ENCODE measurements at regions not wholly inside any gene's neighbourhood (a gene's known extent, or its start where the extent isn't known, plus 50 kb on each side); places are given as distances from the start of the nearest gene placed in this dataset.
A peak's percentile ranks its signal among the peaks of the same experiment; 100 is the strongest.
"Not testable (repeated sequence)": the region's sequence is repeated elsewhere in the genome, so short reads cannot be mapped to it uniquely, and the experiment has no call there.

- no peak for DNase-seq
Observed at GRCh38 chr5:57002959-57003485, 51.1 kb upstream of the MIER3 start.

- DNase-seq, result not testable (repeated sequence)
Observed at GRCh38 chr5:57003566-57003965, 51.6 kb upstream of the MIER3 start.

DNA sequence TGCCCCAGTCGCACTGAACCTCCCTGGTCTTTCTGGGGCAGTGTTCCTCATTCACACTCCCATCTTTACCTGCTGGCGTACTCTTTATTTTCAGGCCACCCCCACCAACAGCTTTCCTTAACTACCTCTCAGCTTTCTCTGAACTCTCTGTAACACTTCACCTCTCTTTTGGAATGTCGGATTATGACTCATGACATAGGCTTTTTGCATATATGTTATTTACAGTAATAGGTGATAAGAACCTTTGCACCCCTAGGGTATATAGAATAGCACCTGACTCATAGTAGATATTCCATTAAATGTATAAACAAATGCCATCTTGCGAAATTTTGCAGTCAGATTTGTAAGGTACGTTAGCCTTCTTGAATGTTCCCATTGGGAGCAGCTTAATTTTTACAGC lies 52.9 kb upstream of the MIER3 start:
- DNase-seq, result no peak

DNA sequence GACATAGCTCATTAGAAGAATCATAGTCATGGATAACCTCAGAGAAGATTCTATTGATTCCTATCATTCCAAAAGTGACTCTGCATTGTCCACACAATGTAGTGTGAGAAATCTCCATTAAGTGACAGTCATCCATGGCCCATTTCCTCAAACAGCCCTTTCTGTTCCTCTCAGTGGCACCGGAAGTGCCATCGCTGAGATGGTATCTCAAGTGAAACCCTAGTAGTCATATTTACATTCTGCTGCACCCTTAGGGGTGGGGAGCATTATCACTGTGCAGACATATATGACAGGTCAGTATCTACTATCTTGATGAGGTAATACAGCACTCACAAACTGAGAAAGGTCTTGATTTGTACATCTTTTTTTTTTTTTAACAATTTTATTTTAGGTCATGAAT lies 55.4 kb upstream of the MIER3 start:
- DNase-seq, result peak; percentile 40

GRCh38 chr5:57009811-57010210 lies 57.9 kb upstream of the MIER3 start:
- no peak for DNase-seq

DNA sequence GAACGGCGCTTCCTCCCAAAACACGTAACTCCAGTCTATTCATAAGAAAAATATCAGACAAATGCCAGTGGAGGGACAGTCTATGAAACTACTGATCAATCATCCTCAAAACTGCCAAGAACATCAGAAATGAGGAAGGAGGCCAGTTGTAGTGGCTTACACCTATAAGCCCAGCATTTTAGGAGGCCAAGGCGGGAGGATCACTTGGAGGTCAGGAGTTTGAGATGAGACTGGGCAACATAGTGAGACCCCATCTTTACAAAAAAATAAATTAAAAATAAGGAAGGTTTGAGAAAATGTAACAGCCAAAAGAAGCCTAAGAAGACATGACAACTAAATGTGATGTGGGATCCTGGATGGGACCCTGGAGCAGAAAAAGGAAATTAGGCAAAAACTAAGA lies 58.9 kb upstream of the MIER3 start:
- DNase-seq, result no peak

- no peak for DNase-seq
Observed at GRCh38 chr5:57012511-57012910, 60.6 kb upstream of the MIER3 start.

DNA sequence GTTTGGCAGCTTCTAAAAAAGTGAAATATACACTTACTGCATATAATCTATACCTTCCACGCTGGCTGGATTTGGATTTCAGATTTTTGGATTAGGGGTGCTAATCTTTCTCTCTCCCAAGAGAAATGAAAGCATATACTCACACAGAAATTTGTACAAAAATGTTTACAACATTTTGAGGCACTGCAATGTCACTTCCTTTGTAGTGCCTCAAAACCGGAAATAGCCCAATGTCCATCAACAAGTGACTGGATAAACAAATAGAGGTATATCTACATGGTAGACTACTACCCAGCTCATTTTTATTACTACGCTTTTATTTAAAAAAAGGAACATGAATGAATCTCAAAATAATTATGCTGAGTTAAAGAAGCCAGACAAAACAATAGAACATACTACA lies 74.0 kb upstream of the MIER3 start:
- no peak for DNase-seq

- DNase-seq, result no peak
Observed at GRCh38 chr5:57028161-57028560, 76.2 kb upstream of the MIER3 start.

DNA sequence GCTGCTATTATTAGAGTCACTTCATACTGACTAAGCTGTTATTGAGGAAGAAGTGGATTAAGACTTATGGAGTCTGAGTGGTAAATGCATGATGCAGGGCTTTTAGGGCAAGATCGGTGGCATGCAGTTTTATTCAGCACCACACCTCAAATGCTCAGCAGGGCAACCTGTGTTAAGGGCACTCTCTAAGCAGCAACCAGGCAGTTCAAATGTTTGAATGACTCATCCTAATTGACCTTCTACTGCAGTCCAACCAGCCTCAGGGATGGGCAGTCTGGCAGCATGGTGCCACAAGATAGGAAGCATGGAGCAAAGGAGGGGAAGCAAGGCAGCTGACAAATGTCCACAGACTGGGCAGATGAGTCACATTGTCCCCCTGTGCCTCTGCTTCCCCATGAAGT lies 80.2 kb upstream of the MIER3 start:
- no peak for DNase-seq

DNA sequence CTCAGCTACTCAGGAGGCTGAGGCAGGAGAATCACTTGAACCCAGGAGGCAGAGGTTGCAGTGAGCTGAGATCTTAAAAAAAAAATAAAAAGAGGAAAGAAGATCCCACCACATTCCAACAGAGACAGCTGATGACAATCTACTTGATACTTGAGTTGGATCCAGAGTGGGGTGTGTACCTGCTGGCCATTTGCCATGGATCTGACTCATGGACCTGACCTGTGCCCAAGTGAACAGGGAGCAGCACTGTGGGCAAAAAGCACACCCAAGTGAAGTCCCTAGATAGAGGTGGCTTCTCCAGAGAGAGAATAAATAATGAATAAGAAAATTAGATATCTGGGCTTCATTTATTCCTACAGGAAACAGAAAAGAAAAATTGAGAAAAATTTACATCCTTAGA lies 81.2 kb upstream of the MIER3 start:
- DNase-seq, result no peak

DNA sequence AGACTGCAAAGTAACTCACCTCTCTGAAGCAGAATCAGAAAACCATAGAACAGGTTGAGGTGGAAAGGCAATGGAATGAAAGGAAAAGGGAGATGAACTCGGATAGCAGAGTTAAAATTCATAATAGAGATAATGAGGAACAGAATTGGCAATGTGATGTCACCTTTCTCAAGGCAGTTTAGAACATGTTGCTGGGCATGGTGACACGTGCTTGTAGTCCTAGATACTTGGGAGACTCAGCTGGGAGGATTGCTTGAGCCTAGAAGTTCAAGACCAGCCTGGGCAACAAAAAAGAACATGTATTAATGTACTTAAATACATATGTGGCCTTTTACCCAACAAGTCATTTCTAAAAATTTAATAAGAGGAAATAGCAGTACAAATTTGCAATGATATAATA lies 81.6 kb upstream of the MIER3 start:
- DNase-seq, result no peak

DNA sequence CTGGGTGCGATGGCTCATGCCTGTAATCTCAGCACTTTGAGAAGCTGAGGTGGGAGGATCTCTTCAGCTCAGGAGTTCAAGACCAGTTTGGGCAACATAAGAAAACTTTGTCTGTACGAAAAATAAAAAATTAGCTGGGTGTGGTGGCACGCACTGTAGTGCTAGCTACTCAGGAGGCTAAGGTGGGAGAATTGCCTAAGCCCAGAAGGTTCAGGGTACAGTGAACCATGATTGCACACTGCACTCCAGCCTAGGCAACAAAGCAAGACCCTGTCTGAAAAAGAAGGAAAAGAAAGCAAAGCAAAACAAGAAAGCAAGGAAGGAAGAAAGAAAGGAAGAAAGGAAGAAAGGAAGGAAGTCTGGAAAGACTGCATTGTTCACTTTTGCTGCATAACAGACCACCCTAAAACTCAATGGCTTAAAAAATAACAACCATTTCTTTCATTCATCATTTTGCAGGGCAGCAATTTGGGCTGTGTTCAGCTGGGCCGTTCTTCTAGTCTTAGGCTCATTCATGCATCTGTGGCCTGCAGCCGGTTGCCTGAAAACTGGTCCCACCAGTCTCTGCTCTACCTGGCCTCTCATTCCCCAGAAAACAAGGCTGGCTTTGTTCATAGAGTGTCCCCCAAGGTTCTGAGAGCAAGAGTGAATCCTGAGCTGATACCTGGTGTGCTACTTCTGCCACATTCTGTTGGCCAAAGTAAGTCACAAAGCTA lies 82.4 kb upstream of the MIER3 start:
- DNase-seq, result no peak

DNA sequence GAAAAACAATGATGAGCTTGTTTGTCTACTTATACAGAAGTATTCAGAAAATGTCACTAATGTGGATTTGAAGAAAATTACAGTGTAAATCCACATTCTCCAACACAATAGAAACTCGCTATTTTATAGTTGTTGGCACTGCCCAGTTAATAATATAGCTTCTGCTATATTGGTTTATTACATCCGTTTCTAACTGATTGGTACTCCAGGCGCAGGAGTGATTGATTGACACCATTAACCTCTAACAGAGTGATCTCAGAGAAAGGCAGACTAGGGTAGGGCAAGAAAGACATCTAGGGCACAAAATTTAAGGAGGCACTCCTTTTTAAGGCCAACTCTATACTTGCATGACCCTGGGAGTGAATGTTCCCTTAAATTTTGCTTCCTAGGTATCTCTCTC lies 84.0 kb upstream of the MIER3 start:
- no peak for DNase-seq

DNA sequence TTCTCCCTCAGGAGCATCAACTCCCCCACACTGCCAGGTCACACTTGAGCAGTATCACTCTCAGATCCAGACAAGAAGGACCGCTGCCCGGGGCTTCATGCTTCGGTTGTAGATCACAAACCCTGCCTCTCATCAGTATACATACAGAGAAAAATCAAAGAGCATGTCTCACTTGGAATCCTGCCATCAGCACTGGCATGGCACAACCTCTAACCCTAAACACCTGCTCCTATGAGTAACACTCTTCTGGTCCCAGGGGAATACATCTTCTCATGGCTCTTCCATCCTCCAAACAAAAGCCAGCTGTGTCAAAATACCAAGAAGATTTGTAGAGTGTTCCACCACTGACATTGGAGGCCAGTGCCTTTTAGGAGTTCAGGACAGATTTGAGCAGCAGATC lies 84.8 kb upstream of the MIER3 start:
- no peak for DNase-seq

DNA sequence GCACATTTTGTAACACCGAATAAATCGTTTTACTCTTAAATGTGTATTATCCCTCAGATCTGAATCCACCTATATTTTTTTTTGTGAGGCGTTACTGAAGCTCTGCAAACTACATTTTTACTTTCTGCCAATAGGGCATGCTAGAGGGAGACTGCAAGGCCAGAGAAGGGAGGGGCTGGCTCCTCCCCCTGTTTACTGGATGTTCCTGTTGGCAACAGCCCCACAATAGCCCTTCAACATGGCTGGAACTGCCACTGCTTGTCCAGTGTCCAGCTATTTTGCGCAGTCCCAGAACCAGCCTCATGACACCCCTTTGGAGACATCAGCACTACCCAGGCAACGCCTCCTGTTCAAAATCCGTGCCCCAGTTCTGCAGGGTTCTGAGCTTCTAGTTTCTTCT lies 85.4 kb upstream of the MIER3 start:
- no peak for DNase-seq

DNA sequence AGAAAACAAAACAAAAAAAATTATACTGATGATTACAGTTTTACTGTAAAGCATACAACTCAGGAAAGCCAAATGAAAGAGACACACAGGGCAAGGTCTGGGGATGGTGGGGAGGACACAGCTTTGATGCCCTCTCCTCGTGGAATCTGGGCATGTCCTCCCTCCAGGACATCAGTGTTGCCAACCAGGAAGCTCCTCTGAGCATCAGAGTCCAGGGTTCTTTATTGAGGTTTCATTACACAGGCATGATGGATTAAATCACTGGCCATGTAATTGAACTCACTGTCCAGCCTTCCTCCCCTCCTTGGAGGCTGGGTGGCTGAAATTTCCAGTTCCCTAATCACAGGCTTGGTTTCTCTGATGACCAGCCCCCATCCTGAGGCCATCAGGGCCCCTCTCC lies 89.6 kb upstream of the MIER3 start:
- DNase-seq, result no peak

GRCh38 chr5:57042524-57042931 lies 90.6 kb upstream of the MIER3 start:
- no peak for DNase-seq

- no peak for DNase-seq
Observed at GRCh38 chr5:57054135-57054534, 102.2 kb upstream of the MIER3 start.

DNA sequence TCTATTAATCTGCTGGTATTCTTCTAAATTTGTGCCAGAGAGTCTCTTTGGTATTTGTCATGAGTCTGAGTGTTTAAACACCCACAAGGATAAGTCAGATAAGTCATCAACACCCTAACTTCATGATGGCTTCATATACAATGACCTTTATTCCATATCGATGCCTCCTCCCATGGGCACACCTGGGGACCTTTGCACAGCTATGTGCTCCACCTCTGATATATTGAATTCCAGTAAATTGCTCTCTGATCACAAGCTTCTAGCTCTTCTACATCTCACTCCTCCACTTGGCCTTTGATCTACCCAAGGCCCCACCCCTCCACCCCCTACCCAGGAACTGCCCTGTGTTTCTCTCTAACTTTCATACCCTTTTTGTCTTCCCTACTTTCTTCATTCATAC lies 102.7 kb upstream of the MIER3 start:
- DNase-seq, result no peak

DNA sequence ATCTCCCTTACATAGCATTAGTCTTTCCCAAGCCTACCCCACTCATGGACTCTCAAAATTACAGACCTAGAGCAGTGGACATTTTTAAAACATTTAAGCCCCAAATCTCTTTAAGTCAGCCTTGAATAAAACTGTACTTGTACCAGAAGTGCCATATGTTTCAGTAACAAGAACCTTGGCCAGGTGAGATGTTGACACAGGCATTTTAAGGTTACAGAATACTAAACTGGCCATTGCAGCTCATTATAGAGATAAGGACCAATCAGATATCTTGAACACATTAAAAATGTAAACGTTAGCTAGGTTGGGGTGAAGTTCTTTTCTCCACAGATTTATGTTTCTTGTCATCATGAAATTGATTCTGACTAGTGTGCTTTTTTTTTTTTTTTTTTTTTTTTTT lies 103.8 kb upstream of the MIER3 start:
- no peak for DNase-seq

DNA sequence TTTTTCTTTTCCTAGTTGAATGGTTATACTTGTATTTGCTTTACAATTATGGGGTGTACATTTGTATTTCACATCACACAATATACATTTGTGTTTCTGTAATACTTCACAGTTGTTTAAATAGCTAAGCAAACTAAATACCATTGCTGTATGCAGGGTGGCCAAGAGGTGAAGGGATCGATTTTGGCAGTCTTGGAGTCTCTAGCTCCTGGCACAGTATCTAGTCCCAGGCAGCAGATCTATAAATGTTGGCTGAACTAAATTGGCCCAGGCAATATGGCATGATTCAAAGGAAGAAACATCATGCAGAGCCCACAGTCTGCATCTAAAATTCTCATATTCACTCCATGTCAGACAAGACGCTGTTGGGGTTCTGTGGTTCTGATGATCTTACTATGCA lies 110.1 kb upstream of the GPBP1 start:
- DNase-seq, result no peak

GRCh38 chr5:57066924-57067596 lies 106.8 kb upstream of the GPBP1 start:
- no peak for DNase-seq

GRCh38 chr5:57067597-57067924 lies 106.3 kb upstream of the GPBP1 start:
- DNase-seq, result no peak

Measured in activated CD4-positive, alpha-beta T cell treated with anti-CD3 and anti-CD28 coated beads, Interleukin-10, Interleukin-2, amounts not matched to agents 100 ng/mL and 50 ng/mL, durations not matched to agents 16 hours and 8 hours (primary cell).